ENCODE measurements at regions not wholly inside any gene's neighbourhood (a gene's known extent, or its start where the extent isn't known, plus 50 kb on each side); places are given as distances from the start of the nearest gene placed in this dataset.

- FAIRE-seq (no peak), DNase-seq (ENCODE audit: low read depth, low spot score) (no peak)
- dilution Hi-C loops (cut with MboI; ENCODE audit: extremely low pct_ligation_motif_present, low sequenced_read_pairs) = no loop called here
- Histone ChIP-seq H3K9me1 (ENCODE audit: control insufficient read depth, extremely low read depth, insufficient read depth, low read length) (no peaks in the 10 kb centered on the region), H3K9ac (ENCODE audit: control insufficient read depth, extremely low read depth, insufficient read depth, low read length) (no peak overlapping the region), H3K27ac (ENCODE audit: control insufficient read depth, insufficient read depth, low read length) (no peak overlapping the region), H4K20me1 (ENCODE audit: control insufficient read depth, extremely low read depth, insufficient read depth, low read length) (no peaks in the 10 kb centered on the region), H3K9me3 (ENCODE audit: control insufficient read depth, low read depth, low read length) (no peaks in the 10 kb centered on the region), H3K36me3 (ENCODE audit: control insufficient read depth in 2 of 2, extremely low read depth in 1 of 2, insufficient read depth in 2 of 2, low read length in 2 of 2) (no peaks in the 10 kb centered on the region), H3K79me2 (ENCODE audit: control insufficient read depth, insufficient read depth, low read length) (no peaks in the 10 kb centered on the region), H2AFZ (ENCODE audit: control insufficient read depth, low read length) (no peak overlapping the region), H3K27me3 (ENCODE audit: control insufficient read depth, extremely low read depth, insufficient read depth, low read length) (no peaks in the 10 kb centered on the region), H3K4me3 (ENCODE audit: control insufficient read depth in 2 of 3, extremely low read depth in 1 of 3, insufficient read depth in 2 of 3, low read depth in 1 of 3, low read length in 3 of 3) (no peak overlapping the region), H3K4me1 (ENCODE audit: control insufficient read depth, extremely low read depth, insufficient read depth, low read length) (no peaks in the 10 kb centered on the region), H3K4me2 (ENCODE audit: control insufficient read depth, extremely low read depth, insufficient read depth, low read depth, low read length) (no peak overlapping the region)
- TF ChIP-seq CTCF (optimal IDR thresholded peaks at IDR 0.05 in 1 of 3, IDR thresholded peaks at IDR 0.05 in 1 of 3, conservative IDR thresholded peaks at IDR 0.05 in 1 of 3; ENCODE audit: extremely low read depth in 1 of 3, insufficient read depth in 2 of 3, low read length in 3 of 3) = no peak
- TF ChIP-seq EZH2 (IDR thresholded peaks at IDR 0.05; ENCODE audit: low read length) = no peak
Observed at GRCh38 chr5:165196961-165197360, 1691.5 kb downstream of the MAT2B start.

- no peaks in the 10 kb centered on the region for H3K4me1 ChIP-seq (ENCODE audit: control insufficient read depth, extremely low read depth, insufficient read depth, low read length)
- H3K4me3 ChIP-seq (ENCODE audit: control insufficient read depth in 2 of 3, extremely low read depth in 1 of 3, insufficient read depth in 2 of 3, low read depth in 1 of 3, low read length in 3 of 3) = no peak overlapping the region
- no peak overlapping the region for H3K27ac ChIP-seq (ENCODE audit: control insufficient read depth, insufficient read depth, low read length)
- dilution Hi-C loops (cut with MboI; ENCODE audit: extremely low pct_ligation_motif_present, low sequenced_read_pairs) = no loop called here
- H4K20me1 ChIP-seq (ENCODE audit: control insufficient read depth, extremely low read depth, insufficient read depth, low read length) = no peaks in the 10 kb centered on the region
- no peak overlapping the region for H2AFZ ChIP-seq (ENCODE audit: control insufficient read depth, low read length)
- FAIRE-seq = no peak
- H3K36me3 ChIP-seq (ENCODE audit: control insufficient read depth in 2 of 2, extremely low read depth in 1 of 2, insufficient read depth in 2 of 2, low read length in 2 of 2) = no peaks in the 10 kb centered on the region
- H3K9ac ChIP-seq (ENCODE audit: control insufficient read depth, extremely low read depth, insufficient read depth, low read length) = no peak overlapping the region
- H3K9me1 ChIP-seq (ENCODE audit: control insufficient read depth, extremely low read depth, insufficient read depth, low read length) = no peaks in the 10 kb centered on the region
- H3K4me2 ChIP-seq (ENCODE audit: control insufficient read depth, extremely low read depth, insufficient read depth, low read depth, low read length) = no peak overlapping the region
- H3K27me3 ChIP-seq (ENCODE audit: control insufficient read depth, extremely low read depth, insufficient read depth, low read length) = no peaks in the 10 kb centered on the region
- DNase-seq (ENCODE audit: low read depth, low spot score) = no peak
- TF ChIP-seq CTCF (optimal IDR thresholded peaks at IDR 0.05 in 1 of 3, IDR thresholded peaks at IDR 0.05 in 1 of 3, conservative IDR thresholded peaks at IDR 0.05 in 1 of 3; ENCODE audit: extremely low read depth in 1 of 3, insufficient read depth in 2 of 3, low read length in 3 of 3) (no peak), EZH2 (IDR thresholded peaks at IDR 0.05; ENCODE audit: low read length) (no peak)
- H3K79me2 ChIP-seq (ENCODE audit: control insufficient read depth, insufficient read depth, low read length) = no peaks in the 10 kb centered on the region
- H3K9me3 ChIP-seq (ENCODE audit: control insufficient read depth, low read depth, low read length) = no peaks in the 10 kb centered on the region
Observed at GRCh38 chr5:165201369-165201768, 1696.0 kb downstream of the MAT2B start.

All from keratinocyte (primary cell).